ENCODE measurements at regions not wholly inside any gene's neighbourhood (a gene's known extent, or its start where the extent isn't known, plus 50 kb on each side); places are given as distances from the start of the nearest gene placed in this dataset.

- Histone ChIP-seq H3K9me3 (ENCODE audit: insufficient read depth, low read depth, low read length) (no peaks in the 10 kb centered on the region), H3K4me3 (ENCODE audit: low read length, poor library complexity, severe bottlenecking) (no peak overlapping the region)
- TF ChIP-seq EZH2phosphoT487 (IDR thresholded peaks at IDR 0.05; ENCODE audit: borderline replicate concordance) = no peak
- TF ChIP-seq CTCF (conservative IDR thresholded peaks at IDR 0.05; ENCODE audit: low read length) = no peak
Observed at GRCh38 chr3:6165951-6166350, 695.0 kb upstream of the GRM7 start.

GRCh38 chr3:6168256-6168655 lies 692.7 kb upstream of the GRM7 start:
- Histone ChIP-seq H3K9me3 (ENCODE audit: insufficient read depth, low read depth, low read length) (no peaks in the 10 kb centered on the region), H2AFZ (ENCODE audit: low read length) (no peak overlapping the region), H3K27me3 (ENCODE audit: insufficient read depth, low read length, poor library complexity, severe bottlenecking) (no peaks in the 10 kb centered on the region), H3K9me2 (replicated peaks; ENCODE audit: low read depth, low read length) (no peaks in the 10 kb centered on the region), H3K4me2 (ENCODE audit: low read depth, low read length, poor library complexity, severe bottlenecking) (no peak overlapping the region), H3K4me3 (ENCODE audit: low read length, poor library complexity, severe bottlenecking) (no peak overlapping the region), H4K20me1 (ENCODE audit: insufficient read depth, low read length, poor library complexity, severe bottlenecking) (no peaks in the 10 kb centered on the region), H3K9ac (ENCODE audit: low read depth, low read length, poor library complexity, severe bottlenecking) (no peak overlapping the region), H3F3A (ENCODE audit: low read depth) (no peaks in the 10 kb centered on the region), H3K4me1 (ENCODE audit: insufficient read depth, low read length, poor library complexity, severe bottlenecking) (no peaks in the 10 kb centered on the region), H3K36me3 (ENCODE audit: insufficient read depth, low read length) (no peaks in the 10 kb centered on the region), H3K79me2 (ENCODE audit: insufficient read depth, low read length) (no peaks in the 10 kb centered on the region)
- no peak for TF ChIP-seq CTCF (conservative IDR thresholded peaks at IDR 0.05; ENCODE audit: low read length)
- no peak for TF ChIP-seq EZH2phosphoT487 (IDR thresholded peaks at IDR 0.05; ENCODE audit: borderline replicate concordance)

More at GRCh38 chr3:6165951-6166350, 695.0 kb upstream of the GRM7 start:
- Histone ChIP-seq H3K4me1 (ENCODE audit: insufficient read depth, low read length, poor library complexity, severe bottlenecking) (no peaks in the 10 kb centered on the region), H3K27me3 (ENCODE audit: insufficient read depth, low read length, poor library complexity, severe bottlenecking) (no peaks in the 10 kb centered on the region), H3K4me2 (ENCODE audit: low read depth, low read length, poor library complexity, severe bottlenecking) (no peak overlapping the region), H2AFZ (ENCODE audit: low read length) (no peak overlapping the region), H3F3A (ENCODE audit: low read depth) (no peaks in the 10 kb centered on the region), H3K36me3 (ENCODE audit: insufficient read depth, low read length) (no peaks in the 10 kb centered on the region), H4K20me1 (ENCODE audit: insufficient read depth, low read length, poor library complexity, severe bottlenecking) (no peaks in the 10 kb centered on the region), H3K79me2 (ENCODE audit: insufficient read depth, low read length) (no peaks in the 10 kb centered on the region), H3K9me2 (replicated peaks; ENCODE audit: low read depth, low read length) (no peaks in the 10 kb centered on the region), H3K9ac (ENCODE audit: low read depth, low read length, poor library complexity, severe bottlenecking) (no peak overlapping the region)

DNA sequence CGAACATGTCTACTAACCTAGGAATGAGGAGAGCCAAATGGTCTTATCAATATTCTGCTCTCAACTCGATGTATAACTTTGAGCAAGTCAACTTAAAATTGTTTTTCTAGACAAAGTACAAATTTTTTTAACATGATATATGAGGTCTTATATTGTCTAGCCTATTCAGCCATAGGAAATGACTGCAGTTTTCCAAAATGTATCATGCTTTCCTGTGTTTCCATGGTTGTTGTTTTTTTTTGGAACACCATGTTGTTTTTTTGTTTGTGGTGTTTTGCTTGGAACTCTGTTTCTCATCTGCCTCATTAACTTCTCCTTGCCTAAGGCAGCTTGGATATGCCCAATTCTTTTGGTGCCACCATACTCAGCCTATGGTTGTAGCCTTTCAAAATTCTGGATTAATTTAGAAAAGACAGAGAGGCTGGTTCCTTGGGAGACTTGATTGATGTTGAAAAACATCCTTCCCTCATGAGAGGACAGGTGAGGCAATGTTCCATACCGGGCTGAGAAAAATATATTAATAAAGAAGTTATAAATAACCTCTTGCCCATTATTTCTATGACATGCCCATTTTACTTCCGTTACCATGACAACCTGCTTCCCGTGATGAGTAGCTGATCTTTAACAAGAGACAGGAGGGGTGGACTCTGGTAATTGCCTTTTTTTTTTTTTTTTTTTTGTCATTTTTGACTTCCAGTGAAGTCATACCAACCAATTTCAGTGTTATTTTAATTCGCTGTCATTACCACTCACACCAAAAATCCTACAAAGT lies 687.9 kb upstream of the GRM7 start:
- Histone ChIP-seq H3K9me2 (replicated peaks; ENCODE audit: low read depth, low read length) (no peaks in the 10 kb centered on the region), H3K27me3 (ENCODE audit: insufficient read depth, low read length, poor library complexity, severe bottlenecking) (no peaks in the 10 kb centered on the region)
- TF ChIP-seq CTCF (conservative IDR thresholded peaks at IDR 0.05; ENCODE audit: low read length) = no peak
- no peak for TF ChIP-seq EZH2phosphoT487 (IDR thresholded peaks at IDR 0.05; ENCODE audit: borderline replicate concordance)

More for the DNA sequence above, 687.9 kb upstream of the GRM7 start:
- Histone ChIP-seq H3K4me2 (ENCODE audit: low read depth, low read length, poor library complexity, severe bottlenecking) (no peak overlapping the region), H3K79me2 (ENCODE audit: insufficient read depth, low read length) (no peaks in the 10 kb centered on the region), H4K20me1 (ENCODE audit: insufficient read depth, low read length, poor library complexity, severe bottlenecking) (no peaks in the 10 kb centered on the region), H3K4me3 (ENCODE audit: low read length, poor library complexity, severe bottlenecking) (no peak overlapping the region), H3K9me3 (ENCODE audit: insufficient read depth, low read depth, low read length) (no peaks in the 10 kb centered on the region), H3K4me1 (ENCODE audit: insufficient read depth, low read length, poor library complexity, severe bottlenecking) (no peaks in the 10 kb centered on the region), H3F3A (ENCODE audit: low read depth) (no peaks in the 10 kb centered on the region), H2AFZ (ENCODE audit: low read length) (no peak overlapping the region), H3K36me3 (ENCODE audit: insufficient read depth, low read length) (no peaks in the 10 kb centered on the region), H3K9ac (ENCODE audit: low read depth, low read length, poor library complexity, severe bottlenecking) (no peak overlapping the region)

Measured in Loucy (cell line).